ENCODE measurements at regions not wholly inside any gene's neighbourhood (a gene's known extent, or its start where the extent isn't known, plus 50 kb on each side); places are given as distances from the start of the nearest gene placed in this dataset.

DNA sequence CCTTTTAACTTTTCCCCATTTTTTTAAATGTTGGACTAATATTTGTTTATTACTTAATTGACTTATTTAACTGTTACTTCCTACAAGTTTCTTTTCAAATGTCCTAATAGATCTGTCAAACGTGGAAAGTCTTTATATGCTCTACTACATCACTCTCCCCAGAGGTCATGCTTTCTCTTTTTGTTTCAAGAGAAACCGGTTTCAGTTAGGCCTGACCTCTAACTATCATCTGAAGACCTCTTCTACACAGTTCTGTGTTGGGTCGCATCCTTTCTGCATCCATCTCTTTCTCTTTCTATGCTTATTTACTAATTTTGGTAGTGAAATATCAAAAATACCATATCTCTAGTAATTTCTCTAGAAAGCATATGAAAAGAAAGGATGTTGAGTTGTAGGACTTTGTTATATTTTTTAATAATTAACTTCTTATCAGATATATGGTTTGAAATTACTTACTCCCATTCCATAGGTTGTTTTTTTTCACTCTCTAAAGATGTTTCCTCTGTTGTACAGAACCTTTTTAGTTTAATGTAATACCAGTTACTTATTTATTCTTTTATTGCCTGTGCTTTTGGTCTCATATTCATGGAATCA, 781.2 kb upstream of the ARPP21 start:
- no peak overlapping the region for H3K27ac Mint-ChIP-seq
- H3K4me1 Mint-ChIP-seq (ENCODE audit: unreplicated experiment), result peaks cover 7% of the 10 kb centered on the region
- H3K9me3 Mint-ChIP-seq, result no peaks in the 10 kb centered on the region
- no peak for DNase-seq (ENCODE audit: extremely low spot score, unreplicated experiment)
- H3K27me3 Mint-ChIP-seq, result peaks cover 2% of the 10 kb centered on the region
- H3K36me3 Mint-ChIP-seq, result no peaks in the 10 kb centered on the region
- H3K4me3 Mint-ChIP-seq, result no peak overlapping the region
- TF ChIP-seq, protein P1, sequence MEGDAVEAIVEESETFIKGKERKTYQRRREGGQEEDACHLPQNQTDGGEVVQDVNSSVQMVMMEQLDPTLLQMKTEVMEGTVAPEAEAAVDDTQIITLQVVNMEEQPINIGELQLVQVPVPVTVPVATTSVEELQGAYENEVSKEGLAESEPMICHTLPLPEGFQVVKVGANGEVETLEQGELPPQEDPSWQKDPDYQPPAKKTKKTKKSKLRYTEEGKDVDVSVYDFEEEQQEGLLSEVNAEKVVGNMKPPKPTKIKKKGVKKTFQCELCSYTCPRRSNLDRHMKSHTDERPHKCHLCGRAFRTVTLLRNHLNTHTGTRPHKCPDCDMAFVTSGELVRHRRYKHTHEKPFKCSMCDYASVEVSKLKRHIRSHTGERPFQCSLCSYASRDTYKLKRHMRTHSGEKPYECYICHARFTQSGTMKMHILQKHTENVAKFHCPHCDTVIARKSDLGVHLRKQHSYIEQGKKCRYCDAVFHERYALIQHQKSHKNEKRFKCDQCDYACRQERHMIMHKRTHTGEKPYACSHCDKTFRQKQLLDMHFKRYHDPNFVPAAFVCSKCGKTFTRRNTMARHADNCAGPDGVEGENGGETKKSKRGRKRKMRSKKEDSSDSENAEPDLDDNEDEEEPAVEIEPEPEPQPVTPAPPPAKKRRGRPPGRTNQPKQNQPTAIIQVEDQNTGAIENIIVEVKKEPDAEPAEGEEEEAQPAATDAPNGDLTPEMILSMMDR (conservative IDR thresholded peaks at IDR 0.05), result no peak

DNA sequence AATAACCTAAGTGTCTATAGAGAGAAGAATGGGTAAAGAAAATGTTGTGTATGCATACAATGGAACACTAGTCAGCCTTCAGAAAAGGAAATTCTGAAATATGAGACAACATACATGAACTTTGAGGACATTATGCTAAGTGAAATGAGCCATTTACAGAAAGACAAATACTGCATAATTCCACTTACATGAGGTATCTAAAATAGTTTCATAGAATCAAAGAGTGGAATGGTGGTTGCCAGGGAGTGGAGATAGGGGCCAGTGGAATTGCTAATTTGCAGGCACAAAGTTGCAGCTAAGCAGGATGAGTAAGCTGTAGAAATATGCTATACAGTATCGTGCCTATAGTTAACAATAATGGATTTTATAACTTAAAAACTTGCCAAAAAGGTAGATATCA, 779.6 kb upstream of the ARPP21 start:
- no peaks in the 10 kb centered on the region for H3K36me3 Mint-ChIP-seq
- no peaks in the 10 kb centered on the region for H3K9me3 Mint-ChIP-seq
- peaks cover 2% of the 10 kb centered on the region for H3K27me3 Mint-ChIP-seq
- no peak overlapping the region for H3K4me3 Mint-ChIP-seq
- TF ChIP-seq, protein P1 (conservative IDR thresholded peaks at IDR 0.05), result no peak
- H3K4me1 Mint-ChIP-seq (ENCODE audit: unreplicated experiment), result peaks cover 7% of the 10 kb centered on the region
- no peak for DNase-seq (ENCODE audit: extremely low spot score, unreplicated experiment)
- H3K27ac Mint-ChIP-seq, result no peak overlapping the region

DNA sequence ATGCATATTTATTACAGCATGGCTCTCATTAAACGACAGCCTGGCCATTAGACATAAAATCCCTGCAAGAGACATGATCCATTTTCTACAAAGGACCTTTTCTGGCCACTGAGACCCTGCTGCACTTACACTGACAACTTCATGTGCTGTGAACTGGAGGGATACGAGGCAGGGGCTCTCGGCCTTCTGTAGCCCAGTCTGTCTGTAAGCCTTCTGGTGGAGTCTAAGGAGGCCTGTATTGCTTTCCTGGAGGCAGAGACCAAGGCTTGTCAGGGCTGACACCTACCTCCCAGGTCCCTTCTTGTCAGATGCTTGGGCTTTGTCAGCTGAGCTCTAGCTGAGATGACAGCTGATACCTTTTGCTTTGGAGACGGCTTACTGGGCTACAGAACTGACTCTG, 776.9 kb upstream of the ARPP21 start:
- H3K36me3 Mint-ChIP-seq, result no peaks in the 10 kb centered on the region
- no peaks in the 10 kb centered on the region for H3K27me3 Mint-ChIP-seq
- H3K4me1 Mint-ChIP-seq (ENCODE audit: unreplicated experiment), result no peaks in the 10 kb centered on the region
- no peak overlapping the region for H3K4me3 Mint-ChIP-seq
- H3K27ac Mint-ChIP-seq, result no peak overlapping the region
- DNase-seq (ENCODE audit: extremely low spot score, unreplicated experiment), result no peak
- H3K9me3 Mint-ChIP-seq, result no peaks in the 10 kb centered on the region
- TF ChIP-seq, protein P1 (conservative IDR thresholded peaks at IDR 0.05), result no peak

DNA sequence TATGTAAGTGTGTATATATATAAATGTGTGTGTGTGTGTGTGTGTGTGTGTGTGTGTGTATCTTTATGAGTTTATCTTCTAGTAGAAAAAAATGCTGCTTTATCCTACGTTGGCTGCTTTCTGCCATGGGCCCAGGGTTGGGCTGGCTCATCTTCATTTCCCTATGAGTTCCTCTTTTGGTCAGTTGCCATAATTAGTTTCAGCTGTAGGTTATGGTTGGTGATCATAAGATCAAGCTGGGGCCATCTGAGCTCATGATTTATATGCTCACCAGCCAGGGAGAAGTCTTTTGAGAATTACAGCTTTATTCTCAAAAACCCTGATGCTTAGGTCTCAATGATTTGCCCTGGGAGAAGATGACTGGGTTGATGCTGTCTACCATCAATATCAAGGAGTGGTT, 775.8 kb upstream of the ARPP21 start:
- no peaks in the 10 kb centered on the region for H3K36me3 Mint-ChIP-seq
- H3K4me1 Mint-ChIP-seq (ENCODE audit: unreplicated experiment), result no peaks in the 10 kb centered on the region
- no peak overlapping the region for H3K27ac Mint-ChIP-seq
- no peak overlapping the region for H3K4me3 Mint-ChIP-seq
- no peaks in the 10 kb centered on the region for H3K9me3 Mint-ChIP-seq
- TF ChIP-seq, protein P1 (conservative IDR thresholded peaks at IDR 0.05), result no peak
- H3K27me3 Mint-ChIP-seq, result no peaks in the 10 kb centered on the region
- no peak for DNase-seq (ENCODE audit: extremely low spot score, unreplicated experiment)

DNA sequence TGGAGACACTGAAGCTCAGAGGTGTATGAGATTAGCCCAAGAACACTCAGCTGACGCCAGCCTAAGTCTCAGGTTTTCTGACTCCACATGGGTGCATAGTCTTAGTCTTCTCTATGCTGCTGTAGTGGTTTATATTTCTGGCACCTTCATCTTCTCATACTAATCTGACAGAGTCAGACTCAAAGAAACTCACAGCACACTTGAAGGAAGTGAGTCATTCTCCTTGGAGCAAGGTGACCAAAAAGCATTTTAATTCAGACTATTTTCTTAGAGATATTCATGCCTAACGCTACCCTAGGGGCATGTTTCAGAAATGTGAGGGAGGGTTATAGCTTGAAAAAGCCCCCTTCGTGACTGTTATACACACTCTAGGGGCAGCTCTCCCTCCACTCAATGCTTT, 775.3 kb upstream of the ARPP21 start:
- Mint-ChIP-seq H3K9me3 (no peaks in the 10 kb centered on the region), H3K4me1 (ENCODE audit: unreplicated experiment) (no peaks in the 10 kb centered on the region), H3K27ac (no peak overlapping the region), H3K4me3 (no peak overlapping the region), H3K27me3 (no peaks in the 10 kb centered on the region), H3K36me3 (no peaks in the 10 kb centered on the region)
- DNase-seq (ENCODE audit: extremely low spot score, unreplicated experiment), result no peak
- TF ChIP-seq, protein P1 (conservative IDR thresholded peaks at IDR 0.05), result no peak

DNA sequence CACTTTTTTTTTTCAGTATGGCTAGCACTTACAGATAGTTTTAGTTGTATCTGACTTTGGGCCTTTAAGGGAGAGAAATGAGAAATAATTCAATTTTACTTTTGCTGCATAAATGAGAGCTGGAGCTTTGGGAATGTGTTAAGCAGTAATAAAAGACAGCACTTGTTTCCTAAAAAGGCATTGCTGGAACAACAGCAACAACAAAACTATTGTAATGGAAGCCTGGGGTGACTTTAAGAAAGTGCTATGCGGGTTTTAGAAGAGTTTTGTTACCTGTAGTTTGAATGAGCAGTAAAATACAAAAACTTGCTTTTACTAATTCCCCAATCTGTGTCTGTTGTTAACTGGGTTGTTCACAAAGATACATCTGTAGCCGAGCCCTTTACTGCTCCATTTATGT, 774.0 kb upstream of the ARPP21 start:
- H3K36me3 Mint-ChIP-seq, result no peaks in the 10 kb centered on the region
- no peaks in the 10 kb centered on the region for H3K9me3 Mint-ChIP-seq
- H3K27ac Mint-ChIP-seq, result no peak overlapping the region
- H3K4me3 Mint-ChIP-seq, result no peak overlapping the region
- TF ChIP-seq, protein P1 (conservative IDR thresholded peaks at IDR 0.05), result no peak
- DNase-seq (ENCODE audit: extremely low spot score, unreplicated experiment), result no peak
- no peaks in the 10 kb centered on the region for H3K27me3 Mint-ChIP-seq
- no peaks in the 10 kb centered on the region for H3K4me1 Mint-ChIP-seq (ENCODE audit: unreplicated experiment)

All from type B pancreatic cell (in vitro differentiated cells).